ENCODE measurements at regions not wholly inside any gene's neighbourhood (a gene's known extent, or its start where the extent isn't known, plus 50 kb on each side); places are given as distances from the start of the nearest gene placed in this dataset.

DNA sequence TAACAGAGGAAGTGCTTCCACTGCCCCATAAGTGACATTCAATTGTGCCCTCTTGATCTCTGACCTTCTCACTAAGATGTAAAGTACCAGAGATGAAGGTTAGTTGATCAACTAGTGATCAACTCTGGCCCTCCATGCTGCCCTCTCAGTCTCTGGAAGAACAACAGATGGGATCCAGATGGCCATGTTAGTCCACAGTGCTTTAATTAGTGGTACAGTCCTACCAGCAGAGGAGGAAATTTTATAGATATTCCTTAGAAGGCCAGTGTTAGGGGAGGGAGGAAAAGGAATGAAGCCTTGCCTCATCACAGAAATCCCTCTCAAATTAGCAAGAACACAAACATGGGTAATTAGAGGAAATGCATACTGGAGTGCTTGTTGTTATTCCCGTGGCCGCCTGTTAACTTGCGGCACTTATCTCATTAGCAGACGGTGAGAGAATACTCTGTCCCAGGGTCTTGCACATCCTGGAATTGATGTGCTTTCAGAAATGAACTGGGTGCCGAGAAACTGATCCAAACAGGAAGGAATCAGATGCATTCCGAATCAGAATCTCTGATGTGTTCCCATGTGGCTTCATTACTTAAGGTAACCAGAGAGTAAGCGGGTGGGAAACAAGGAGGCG lies 91.1 kb upstream of the RGS4 start:
- FAIRE-seq (no peak), DNase-seq (ENCODE audit: low read depth in 1 of 2, low spot score in 2 of 2) (no peak)
- no peak overlapping the region for H3K14ac ChIP-seq (ENCODE audit: insufficient read length)
- 96% methylated on average over 8 of the region's 8 CpGs; no CpG with 5 or more reads in 1 of the 2 experiments for WGBS, 2 experiments (ENCODE audit: extremely low coverage in 1 of 2, insufficient coverage in 1 of 2, insufficient read length in 1 of 2, insufficient replicate concordance in 2 of 2, low coverage in 1 of 2, low lambda C conversion rate in 2 of 2, missing lambda C conversion rate in 1 of 2)
- no peaks in the 10 kb centered on the region for H3K23me2 ChIP-seq (ENCODE audit: low read depth, low read length)
- H3K23ac ChIP-seq (ENCODE audit: insufficient read length) = no peak overlapping the region
- H4K5ac ChIP-seq (ENCODE audit: insufficient read length, low read depth, low read length) = no peak overlapping the region
- no peaks in the 10 kb centered on the region for H3K79me2 ChIP-seq (ENCODE audit: control insufficient read depth in 1 of 2, insufficient read depth in 2 of 2, low read length in 2 of 2)
- H2BK5ac ChIP-seq (ENCODE audit: low read depth, low read length) = no peak overlapping the region
- ChIA-PET POLR2A (ENCODE audit: partially characterized antibody) (no interaction called here), CTCF (ENCODE audit: partially characterized antibody) (interaction anchor here (1.8 kb wide), 1 partner anchor 10 kb away, joined by 9 read pairs; no protein-coding TSS in a partner anchor)
- H3K4me3 ChIP-seq (ENCODE audit: extremely low read depth in 1 of 4, insufficient read depth in 2 of 4, low read depth in 3 of 4, low read length in 4 of 4) = no peak overlapping the region
- H2BK20ac ChIP-seq (ENCODE audit: low read length) = no peak overlapping the region
- no peak overlapping the region for H3K56ac ChIP-seq (replicated peaks; ENCODE audit: insufficient read length, low read depth, low read length)
- H3K79me1 ChIP-seq (ENCODE audit: low read depth, low read length) = no peaks in the 10 kb centered on the region
- no peaks in the 10 kb centered on the region for H3K4me1 ChIP-seq (replicated peaks in 1 of 4; ENCODE audit: control insufficient read depth in 3 of 4, insufficient read depth in 4 of 4, low read length in 3 of 4)
- no peak overlapping the region for H3K4me2 ChIP-seq (ENCODE audit: insufficient read depth in 1 of 2, low read depth in 2 of 2, low read length in 2 of 2)
- H3K36me3 ChIP-seq (ENCODE audit: control insufficient read depth in 2 of 4, insufficient read depth in 4 of 4, low read length in 3 of 4) = no peaks in the 10 kb centered on the region
- no peak overlapping the region for H2AK5ac ChIP-seq (ENCODE audit: low read depth, low read length)
- H2BK12ac ChIP-seq (ENCODE audit: low read depth, low read length) = no peak overlapping the region
- no peak overlapping the region for H3K4ac ChIP-seq (replicated peaks; ENCODE audit: insufficient read length, low read depth, low read length)
- no peaks in the 10 kb centered on the region for H3K9me3 ChIP-seq (ENCODE audit: insufficient read depth in 2 of 2, low read depth in 1 of 2, low read length in 1 of 2)
- H3K27ac ChIP-seq (ENCODE audit: low read depth, low read length) = no peak overlapping the region
- H4K91ac ChIP-seq (replicated peaks; ENCODE audit: insufficient read length, low read length) = no peak overlapping the region
- H4K8ac ChIP-seq (ENCODE audit: extremely low read depth, insufficient read depth, low read length) = no peak overlapping the region
- no peak overlapping the region for H3K18ac ChIP-seq (ENCODE audit: extremely low read depth, low read length)
- H2BK120ac ChIP-seq (replicated peaks; ENCODE audit: low read depth, low read length) = no peak overlapping the region
- H3K27me3 ChIP-seq (replicated peaks in 1 of 4; ENCODE audit: control insufficient read depth in 3 of 4, extremely low read depth in 1 of 4, insufficient read depth in 3 of 4, low read length in 3 of 4) = no peaks in the 10 kb centered on the region
- H4K20me1 ChIP-seq (replicated peaks in 1 of 2; ENCODE audit: control insufficient read depth in 1 of 2, insufficient read depth in 2 of 2, low read length in 2 of 2) = no peaks in the 10 kb centered on the region
- no peak overlapping the region for H3K9ac ChIP-seq (replicated peaks in 1 of 4; ENCODE audit: extremely low read depth in 1 of 4, low read depth in 3 of 4, low read length in 3 of 4)
- H2AFZ ChIP-seq (ENCODE audit: low read length) = peak overlapping the region; percentile 80; the same call in 1 of the 2 replicates
- no peak overlapping the region for H2BK15ac ChIP-seq (ENCODE audit: low read length)
- no peak for TF ChIP-seq JUN (IDR thresholded peaks at IDR 0.05; ENCODE audit: low read depth, low read length)
